ENCODE measurements at regions not wholly inside any gene's neighbourhood (a gene's known extent, or its start where the extent isn't known, plus 50 kb on each side); places are given as distances from the start of the nearest gene placed in this dataset.

- Histone ChIP-seq H4K20me1 (ENCODE audit: insufficient read depth, low read length) (no peaks in the 10 kb centered on the region), H3K4me1 (ENCODE audit: insufficient read depth, low read length, poor library complexity, severe bottlenecking) (no peaks in the 10 kb centered on the region), H3K36me3 (ENCODE audit: insufficient read depth, low read length) (no peaks in the 10 kb centered on the region), H3K79me2 (ENCODE audit: insufficient read depth, low read depth, low read length) (no peaks in the 10 kb centered on the region), H3K4me2 (ENCODE audit: low read length) (no peak overlapping the region), H2AFZ (ENCODE audit: low read length) (no peak overlapping the region), H3K9me3 (ENCODE audit: low read length) (no peaks in the 10 kb centered on the region), H3K27ac (ENCODE audit: low read depth, low read length, poor library complexity, severe bottlenecking) (no peak overlapping the region), H3K9me2 (ENCODE audit: insufficient read depth, low read length) (no peaks in the 10 kb centered on the region), H3K4me3 (ENCODE audit: low read depth, low read length, poor library complexity, severe bottlenecking) (no peak overlapping the region)
- ChIA-PET CTCF (ENCODE audit: unreplicated experiment) (no interaction called here), POLR2A (no interaction called here)
- BruUV-seq (replicated peaks) = no TSS peak
- TF ChIP-seq EZH2phosphoT487 (IDR thresholded peaks at IDR 0.05; ENCODE audit: borderline replicate concordance, low read depth, low read length) (no peak), CTCF (conservative IDR thresholded peaks at IDR 0.05; ENCODE audit: low read length) (no peak)
- intact Hi-C loops (cut with micrococcal nuclease; ENCODE audit: unreplicated experiment) = no loop called here
- DNase-seq (ENCODE audit: low spot score) = no peak
Observed at GRCh38 chr16:74168445-74168844, 128.2 kb upstream of the PSMD7 start.

GRCh38 chr16:74166456-74166855 is 130.2 kb upstream of the PSMD7 start:
- Histone ChIP-seq H4K20me1 (ENCODE audit: insufficient read depth, low read length) (no peaks in the 10 kb centered on the region), H3K4me2 (ENCODE audit: low read length) (no peak overlapping the region), H3K9me2 (ENCODE audit: insufficient read depth, low read length) (no peaks in the 10 kb centered on the region), H3K36me3 (ENCODE audit: insufficient read depth, low read length) (no peaks in the 10 kb centered on the region), H3K4me3 (ENCODE audit: low read depth, low read length, poor library complexity, severe bottlenecking) (no peak overlapping the region), H2AFZ (ENCODE audit: low read length) (no peak overlapping the region), H3K27ac (ENCODE audit: low read depth, low read length, poor library complexity, severe bottlenecking) (no peak overlapping the region), H3K79me2 (ENCODE audit: insufficient read depth, low read depth, low read length) (no peaks in the 10 kb centered on the region), H3K9me3 (ENCODE audit: low read length) (no peaks in the 10 kb centered on the region), H3K4me1 (ENCODE audit: insufficient read depth, low read length, poor library complexity, severe bottlenecking) (no peaks in the 10 kb centered on the region)
- BruUV-seq (replicated peaks) = no TSS peak
- ChIA-PET POLR2A (interaction anchor here (0.9 kb wide), 1 partner anchor 10 kb away, joined by 5 read pairs; no protein-coding TSS in a partner anchor), CTCF (ENCODE audit: unreplicated experiment) (no interaction called here)
- DNase-seq (ENCODE audit: low spot score) = no peak
- intact Hi-C loops (cut with micrococcal nuclease; ENCODE audit: unreplicated experiment) = no loop called here
- TF ChIP-seq EZH2phosphoT487 (IDR thresholded peaks at IDR 0.05; ENCODE audit: borderline replicate concordance, low read depth, low read length) (no peak), CTCF (conservative IDR thresholded peaks at IDR 0.05; ENCODE audit: low read length) (no peak)

GRCh38 chr16:74165566-74166080 is 131.0 kb upstream of the PSMD7 start:
- H3K4me2 ChIP-seq (ENCODE audit: low read length) = no peak overlapping the region
- no peak overlapping the region for H3K4me3 ChIP-seq (ENCODE audit: low read depth, low read length, poor library complexity, severe bottlenecking)
- 0 out of 2 replicates have a peak, but pooled peaks cover 2% of the 10 kb centered on the region for H3K9me3 ChIP-seq (ENCODE audit: low read length)
- ChIA-PET POLR2A (interaction anchor here (0.6 kb wide), 1 partner anchor 83 kb away, joined by 3 read pairs; no protein-coding TSS in a partner anchor), CTCF (ENCODE audit: unreplicated experiment) (no interaction called here)
- H3K27ac ChIP-seq (ENCODE audit: low read depth, low read length, poor library complexity, severe bottlenecking) = no peak overlapping the region
- TF ChIP-seq CTCF (conservative IDR thresholded peaks at IDR 0.05; ENCODE audit: low read length) = no peak
- no peak for TF ChIP-seq EZH2phosphoT487 (IDR thresholded peaks at IDR 0.05; ENCODE audit: borderline replicate concordance, low read depth, low read length)
- H2AFZ ChIP-seq (ENCODE audit: low read length) = no peak overlapping the region
- no peaks in the 10 kb centered on the region for H3K36me3 ChIP-seq (ENCODE audit: insufficient read depth, low read length)
- DNase-seq (ENCODE audit: low spot score) = no peak
- no peaks in the 10 kb centered on the region for H3K9me2 ChIP-seq (ENCODE audit: insufficient read depth, low read length)
- intact Hi-C loops (cut with micrococcal nuclease; ENCODE audit: unreplicated experiment) = no loop called here
- H4K20me1 ChIP-seq (ENCODE audit: insufficient read depth, low read length) = no peaks in the 10 kb centered on the region
- H3K4me1 ChIP-seq (ENCODE audit: insufficient read depth, low read length, poor library complexity, severe bottlenecking) = no peaks in the 10 kb centered on the region
- no TSS peak for BruUV-seq (replicated peaks)
- H3K79me2 ChIP-seq (ENCODE audit: insufficient read depth, low read depth, low read length) = no peaks in the 10 kb centered on the region

All from OCI-LY7 (cell line).